ENCODE measurements at regions not wholly inside any gene's neighbourhood (a gene's known extent, or its start where the extent isn't known, plus 50 kb on each side); places are given as distances from the start of the nearest gene placed in this dataset.

DNA sequence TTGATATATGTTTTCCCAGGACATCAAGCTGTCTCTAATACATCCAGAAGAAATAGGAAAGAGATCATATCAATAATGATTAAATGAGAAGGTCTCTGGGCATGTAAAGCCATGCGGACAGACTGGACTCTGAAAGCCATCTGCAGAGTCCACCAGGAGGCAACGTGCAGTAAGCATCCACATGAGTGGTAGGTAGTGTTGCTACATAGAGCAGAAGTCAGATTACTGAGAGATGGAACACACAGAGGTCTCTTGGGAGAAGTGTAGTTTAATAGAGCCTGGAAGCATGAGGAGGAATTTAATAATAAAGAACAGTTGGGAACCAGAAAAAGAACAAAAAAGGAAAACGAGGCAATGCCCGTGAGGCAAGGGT, 758.1 kb upstream of the DDX18 start:
- TF ChIP-seq, protein P1, sequence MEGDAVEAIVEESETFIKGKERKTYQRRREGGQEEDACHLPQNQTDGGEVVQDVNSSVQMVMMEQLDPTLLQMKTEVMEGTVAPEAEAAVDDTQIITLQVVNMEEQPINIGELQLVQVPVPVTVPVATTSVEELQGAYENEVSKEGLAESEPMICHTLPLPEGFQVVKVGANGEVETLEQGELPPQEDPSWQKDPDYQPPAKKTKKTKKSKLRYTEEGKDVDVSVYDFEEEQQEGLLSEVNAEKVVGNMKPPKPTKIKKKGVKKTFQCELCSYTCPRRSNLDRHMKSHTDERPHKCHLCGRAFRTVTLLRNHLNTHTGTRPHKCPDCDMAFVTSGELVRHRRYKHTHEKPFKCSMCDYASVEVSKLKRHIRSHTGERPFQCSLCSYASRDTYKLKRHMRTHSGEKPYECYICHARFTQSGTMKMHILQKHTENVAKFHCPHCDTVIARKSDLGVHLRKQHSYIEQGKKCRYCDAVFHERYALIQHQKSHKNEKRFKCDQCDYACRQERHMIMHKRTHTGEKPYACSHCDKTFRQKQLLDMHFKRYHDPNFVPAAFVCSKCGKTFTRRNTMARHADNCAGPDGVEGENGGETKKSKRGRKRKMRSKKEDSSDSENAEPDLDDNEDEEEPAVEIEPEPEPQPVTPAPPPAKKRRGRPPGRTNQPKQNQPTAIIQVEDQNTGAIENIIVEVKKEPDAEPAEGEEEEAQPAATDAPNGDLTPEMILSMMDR (IDR thresholded peaks at IDR 0.05; ENCODE audit: insufficient read depth, low read length, poor library complexity, severe bottlenecking): no peak
- no peak for TF ChIP-seq EZH2phosphoT487 (conservative IDR thresholded peaks at IDR 0.05; ENCODE audit: low read length)
